HuH-7.5 (cell line): ENCODE measurements at regions not wholly inside any gene's neighbourhood (a gene's known extent, or its start where the extent isn't known, plus 50 kb on each side); places are given as distances from the start of the nearest gene placed in this dataset.

Source experiments
- DNase-seq: peaks from one replicate; pipeline ENCODE4 v3.0.0; 2011; ENCODE audit warnings: low spot score

GRCh38 chr11:109862835-109863234 is 230.4 kb upstream of the ZC3H12C start:
- DNase-seq: no peak

GRCh38 chr11:109864151-109864661 is 229.0 kb upstream of the ZC3H12C start:
- DNase-seq: no peak

DNA sequence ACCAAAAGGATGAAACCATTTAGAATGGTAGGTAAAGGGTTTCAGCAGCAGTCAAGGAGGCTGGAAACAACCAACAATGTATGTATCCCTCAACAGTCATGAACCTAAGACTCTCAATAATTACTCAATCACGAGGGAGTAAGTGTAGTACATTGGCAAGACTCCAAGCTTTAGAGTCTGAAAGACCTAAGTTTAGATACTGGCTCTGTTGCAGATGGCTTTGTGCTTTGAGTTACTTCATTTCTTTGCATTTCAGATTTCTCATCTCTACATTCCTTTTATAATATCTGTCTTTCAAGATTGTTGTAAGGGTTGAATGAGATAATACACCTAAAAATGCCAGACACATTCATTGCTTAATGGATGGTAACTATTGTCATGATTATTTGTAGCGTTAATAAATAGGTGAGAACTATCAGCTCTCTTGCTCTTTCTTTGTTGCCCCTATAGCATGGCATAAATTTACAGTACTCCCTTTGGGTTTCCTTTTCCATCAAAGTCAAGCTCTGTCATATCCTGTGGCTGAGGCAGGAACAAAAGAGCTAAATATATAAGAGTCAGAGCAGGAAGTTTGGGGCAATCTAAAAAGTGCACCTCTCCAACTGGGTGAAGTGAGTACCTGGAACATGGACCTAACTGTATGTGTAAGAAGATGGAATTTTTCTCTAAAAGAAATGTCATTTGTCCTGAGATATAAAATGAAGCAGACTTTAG is 228.2 kb upstream of the ZC3H12C start:
- DNase-seq: no peak

- no peak for DNase-seq
These were observed 227.5 kb upstream of the ZC3H12C start for GRCh38 chr11:109865548-109866186.

GRCh38 chr11:109867784-109868183 is 225.4 kb upstream of the ZC3H12C start:
- DNase-seq: no peak

DNA sequence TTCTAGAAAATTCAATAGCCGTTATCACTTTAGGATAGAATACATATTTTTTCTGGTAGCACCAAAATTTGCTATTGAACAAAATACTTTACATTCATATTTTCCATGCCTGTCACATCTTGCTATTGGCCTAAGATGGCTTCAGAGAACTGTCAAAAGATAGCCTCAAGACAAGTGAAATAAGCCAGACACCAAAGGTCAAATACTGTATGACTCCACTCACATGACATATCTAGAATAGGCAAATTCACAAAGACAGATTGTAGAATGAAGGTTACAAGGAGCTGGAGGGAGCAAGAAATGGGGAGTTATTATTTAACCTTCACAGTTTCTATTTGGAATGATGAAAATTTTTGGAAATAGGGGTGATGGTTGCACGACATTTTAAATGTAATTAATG is 223.7 kb upstream of the ZC3H12C start:
- no peak for DNase-seq

DNA sequence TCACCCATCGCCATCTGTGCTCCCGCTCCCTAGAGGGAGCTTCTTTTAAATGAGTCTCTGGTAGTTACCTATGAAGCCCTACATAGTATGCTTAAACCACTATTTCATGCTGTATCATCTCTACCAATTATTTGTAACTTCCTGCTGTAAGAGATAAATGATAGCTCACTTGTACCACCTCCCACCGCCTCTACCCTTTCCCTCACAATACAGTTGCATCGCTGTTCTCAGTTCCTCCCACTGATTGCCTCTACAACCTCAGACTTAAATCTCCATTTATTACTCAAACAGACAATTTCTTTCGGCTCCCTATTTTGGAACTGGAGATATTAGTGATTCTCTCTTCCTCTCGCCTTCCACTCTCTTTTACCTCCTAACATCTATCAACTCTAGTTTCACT is 222.9 kb upstream of the ZC3H12C start:
- no peak for DNase-seq

DNA sequence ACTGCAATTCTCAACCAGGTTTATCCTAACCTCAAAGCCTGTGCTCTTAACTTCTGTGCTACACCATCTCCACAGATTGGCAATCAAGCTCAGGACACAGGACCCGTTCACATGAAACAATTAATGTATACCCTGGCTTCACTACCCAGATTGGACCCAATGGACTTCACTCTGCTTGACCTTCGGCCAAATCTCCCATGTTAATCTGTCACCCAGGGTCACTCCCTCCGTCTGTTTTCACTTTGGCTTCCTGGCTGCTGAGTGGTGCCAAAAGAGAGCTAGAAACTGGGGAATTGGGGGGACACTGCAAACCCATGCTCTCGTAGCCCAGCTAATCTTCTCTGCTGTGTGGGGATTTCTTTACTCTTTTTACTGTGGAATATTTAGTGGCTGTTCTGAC is 216.1 kb upstream of the ZC3H12C start:
- no peak for DNase-seq

- no peak for DNase-seq
These were observed 208.7 kb upstream of the ZC3H12C start for GRCh38 chr11:109884501-109884900.

GRCh38 chr11:109885006-109885405 is 208.2 kb upstream of the ZC3H12C start:
- DNase-seq: no peak

DNA sequence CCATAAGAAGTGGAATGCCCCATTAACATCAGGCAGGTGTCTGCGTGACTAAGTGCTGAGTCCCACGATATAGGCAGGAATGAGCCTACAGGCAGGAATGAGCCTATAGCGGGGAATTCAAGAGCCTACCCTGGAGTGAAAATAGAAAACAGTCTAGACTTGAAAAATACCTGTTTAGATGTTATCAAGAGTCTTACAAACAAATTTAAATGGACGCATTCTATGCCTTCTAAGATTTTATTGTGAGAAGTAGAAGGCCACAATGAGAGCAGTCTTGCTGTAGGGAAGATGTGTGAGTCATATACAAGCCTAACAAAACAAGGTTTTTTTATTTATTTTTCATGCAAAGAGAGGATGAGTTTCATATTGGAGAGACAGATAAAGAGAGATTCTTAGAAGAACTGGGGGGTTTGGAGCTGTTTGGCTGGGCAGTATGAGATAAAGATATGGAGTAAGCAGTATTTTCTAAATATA is 200.8 kb upstream of the ZC3H12C start:
- DNase-seq: no peak

DNA sequence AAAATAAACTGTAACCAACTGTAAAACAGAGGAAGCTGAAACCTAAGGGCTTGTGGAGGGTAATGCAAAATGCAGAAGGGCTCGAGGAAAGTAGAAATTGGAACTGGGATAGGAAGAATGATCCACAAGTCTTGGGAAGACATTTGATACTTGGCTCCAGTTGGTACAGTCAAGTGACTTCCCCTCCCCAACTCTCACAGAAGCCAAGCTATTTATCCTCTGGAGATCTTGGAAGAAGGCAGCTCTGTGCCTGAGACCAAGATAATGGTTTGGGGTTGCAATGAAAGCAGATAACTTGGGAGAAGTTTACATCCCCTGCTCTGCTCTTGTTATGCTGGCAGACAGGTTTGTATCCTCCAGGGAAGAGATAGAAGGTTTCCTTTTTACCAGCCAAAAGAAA is 198.9 kb upstream of the ZC3H12C start:
- DNase-seq: no peak

DNA sequence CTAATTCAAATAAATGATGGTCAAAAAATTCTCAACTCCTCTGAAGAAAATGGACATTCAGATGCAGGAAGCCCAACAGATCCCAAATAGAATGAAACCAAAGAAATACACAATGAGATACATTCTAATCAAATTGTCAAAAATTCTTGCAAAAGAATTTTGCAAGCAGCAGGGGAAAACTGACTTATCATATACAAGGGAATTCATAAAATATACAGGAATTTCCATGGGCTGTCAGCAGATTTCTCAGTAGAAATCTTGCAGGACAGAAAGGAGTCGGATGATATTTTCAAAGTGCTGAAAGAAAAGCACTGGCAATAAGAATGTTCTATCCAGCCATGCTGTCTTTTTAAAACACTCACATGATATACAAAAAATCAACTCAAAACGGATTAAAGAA is 194.6 kb upstream of the ZC3H12C start:
- no peak for DNase-seq

DNA sequence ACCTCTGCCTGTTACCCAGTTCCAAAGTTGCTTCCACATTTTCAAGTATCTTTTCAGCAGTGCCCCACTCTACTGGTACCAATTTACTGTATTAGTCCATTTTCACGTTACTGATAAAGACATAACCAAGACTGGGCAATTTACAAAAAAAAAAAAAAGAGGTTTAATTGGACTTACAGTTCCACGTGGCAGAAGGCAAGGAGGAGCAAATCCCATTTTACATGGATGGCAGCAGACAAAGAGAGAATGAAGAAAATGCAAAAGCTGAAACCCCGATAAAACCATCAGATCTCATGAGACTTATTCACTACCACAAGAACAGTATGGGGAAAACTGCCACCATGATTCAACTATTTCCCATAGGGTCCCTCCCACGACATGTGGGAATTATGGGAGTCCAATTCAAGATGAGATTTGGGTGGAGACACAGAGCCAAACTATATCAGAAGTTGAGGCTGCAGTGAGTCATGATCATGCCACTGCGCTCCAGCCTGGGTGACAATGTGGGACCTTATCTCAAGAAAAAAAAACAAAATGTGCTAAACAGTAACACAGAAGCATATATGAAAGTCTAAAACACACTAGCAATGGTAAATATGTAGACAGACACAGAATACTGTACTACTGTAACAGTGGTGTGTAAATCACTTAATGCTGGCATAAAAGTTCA is 190.3 kb upstream of the ZC3H12C start:
- no peak for DNase-seq

GRCh38 chr11:109911488-109911887 is 181.7 kb upstream of the ZC3H12C start:
- no peak for DNase-seq

GRCh38 chr11:109914038-109914437 is 179.2 kb upstream of the ZC3H12C start:
- no peak for DNase-seq

GRCh38 chr11:109914809-109915653 is 178.2 kb upstream of the ZC3H12C start:
- no peak for DNase-seq

GRCh38 chr11:109926941-109927340 is 166.3 kb upstream of the ZC3H12C start:
- DNase-seq: no peak

DNA sequence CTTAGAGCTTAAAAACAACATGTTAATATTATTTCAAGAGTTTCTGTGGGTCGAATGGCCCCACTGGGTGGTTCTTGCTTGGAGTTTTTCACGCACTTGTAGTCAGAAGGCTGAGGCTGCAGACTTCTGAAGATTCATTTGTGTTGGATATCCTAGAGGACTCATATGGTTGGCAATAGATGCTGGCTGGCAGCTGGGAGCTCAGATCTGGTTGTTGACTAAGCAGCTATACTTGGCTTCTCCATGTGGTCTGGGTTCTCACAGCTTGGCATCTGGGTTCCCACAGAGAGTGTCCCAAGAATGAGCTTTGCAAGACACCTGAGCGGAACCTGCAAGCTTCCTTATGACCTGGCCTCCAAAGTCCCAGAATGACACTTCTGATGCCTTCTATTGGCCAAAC is 163.9 kb upstream of the ZC3H12C start:
- no peak for DNase-seq

- DNase-seq: no peak
These were observed 160.1 kb upstream of the ZC3H12C start for GRCh38 chr11:109933126-109933525.

DNA sequence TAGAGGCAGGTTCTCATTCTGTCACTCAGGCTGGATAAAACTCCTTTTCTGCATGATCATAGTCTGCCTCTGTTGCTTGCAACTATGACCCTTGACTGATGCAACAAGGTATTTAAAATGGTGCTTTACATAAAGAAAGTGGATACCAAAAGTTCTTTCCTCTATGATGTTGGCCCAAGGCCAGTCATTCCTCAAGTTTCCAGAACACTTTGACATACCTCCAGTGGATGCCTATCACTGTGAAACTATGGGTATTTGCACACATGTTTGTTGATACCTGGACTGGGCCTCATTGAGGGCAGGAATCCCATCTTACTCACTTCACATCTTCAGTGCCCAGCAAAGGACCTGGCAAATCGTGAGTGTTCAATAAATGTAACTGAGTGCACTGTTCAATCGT is 159.0 kb upstream of the ZC3H12C start:
- no peak for DNase-seq

DNA sequence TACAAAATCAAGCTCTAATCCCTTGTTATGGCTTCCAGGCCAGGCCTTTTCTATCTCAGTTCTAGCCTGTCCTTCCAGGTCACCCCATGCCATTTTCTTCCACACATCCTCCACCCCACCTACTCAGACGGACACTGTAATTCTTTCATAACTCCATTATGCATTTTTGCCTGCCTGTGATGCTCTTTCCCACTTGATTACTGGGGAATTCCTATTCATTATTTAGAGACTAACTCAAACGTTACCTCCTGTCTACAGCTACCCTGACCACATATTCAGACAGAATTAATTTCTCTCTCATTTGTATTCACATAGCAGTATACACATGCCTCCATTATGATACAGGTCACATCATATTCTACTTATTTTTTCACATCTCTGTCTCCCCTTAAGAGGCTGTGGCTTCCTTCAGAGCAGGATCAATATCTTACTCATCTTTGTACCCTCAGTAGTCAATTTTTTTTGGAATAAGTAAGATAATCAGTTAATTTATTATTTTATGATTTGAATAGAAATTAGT is 156.5 kb upstream of the ZC3H12C start:
- DNase-seq: no peak
